H9 (cell line): ENCODE measurements at regions not wholly inside any gene's neighbourhood (a gene's known extent, or its start where the extent isn't known, plus 50 kb on each side); places are given as distances from the start of the nearest gene placed in this dataset.

Experiments used
- DNase-seq: peaks from one replicate; pipeline ENCODE4 v3.0.0-alpha.2; 2017
- H2AFZ ChIP-seq: one replicate; pipeline ENCODE4 v1.6.1; 2013; ENCODE audit warnings: mild to moderate bottlenecking, low read length, control low read depth, moderate library complexity
- H2AK5ac ChIP-seq: 2 replicates; pipeline ENCODE4 v1.6.1; 2013; ENCODE audit warnings: low read length, control low read depth, mixed read lengths; ENCODE audit not compliant: insufficient read length
- H2BK120ac ChIP-seq: one replicate; pipeline ENCODE4 v1.6.1; 2013; ENCODE audit warnings: low read depth, mild to moderate bottlenecking, low read length, control low read depth, inconsistent platforms; ENCODE audit not compliant: poor library complexity, severe bottlenecking
- H2BK12ac ChIP-seq: 2 replicates; pipeline ENCODE4 v1.6.1; 2013; ENCODE audit warnings: low read length, control low read depth, mixed read lengths, low read depth; ENCODE audit not compliant: insufficient read length
- H2BK15ac ChIP-seq: 2 replicates; pipeline ENCODE4 v1.6.1; 2013; ENCODE audit warnings: low read depth, low read length, control low read depth
- H2BK20ac ChIP-seq: one replicate; pipeline ENCODE4 v1.6.1; 2013; ENCODE audit warnings: low read depth, mild to moderate bottlenecking, low read length, control low read depth, inconsistent platforms; ENCODE audit not compliant: poor library complexity, severe bottlenecking
- H2BK5ac ChIP-seq: 2 replicates; pipeline ENCODE4 v1.6.1; 2013; ENCODE audit warnings: low read length, control low read depth, mixed read lengths; ENCODE audit not compliant: insufficient read length
- H3K14ac ChIP-seq: 2 replicates; pipeline ENCODE4 v1.6.1; 2013; ENCODE audit warnings: low read length, control low read depth; ENCODE audit not compliant: insufficient read depth
- H3K18ac ChIP-seq: 2 replicates; pipeline ENCODE4 v1.6.1; 2013; ENCODE audit warnings: low read depth, mild to moderate bottlenecking, mixed read lengths, low read length, control low read depth; ENCODE audit not compliant: insufficient read length
- H3K23ac ChIP-seq: 2 replicates; pipeline ENCODE4 v1.6.1; 2013; ENCODE audit warnings: low read length, control low read depth, mixed read lengths, low read depth; ENCODE audit not compliant: insufficient read length
- H3K23me2 ChIP-seq: 2 replicates; pipeline ENCODE4 v1.6.1; 2013; ENCODE audit warnings: low read depth, mild to moderate bottlenecking, mixed read lengths, low read length, control low read depth; ENCODE audit not compliant: insufficient read length, poor library complexity, severe bottlenecking
- H3K27ac ChIP-seq: 2 replicates; pipeline ENCODE4 v1.5.1; 2013; ENCODE audit warnings: low read length, control low read depth, mixed read lengths, low read depth; ENCODE audit not compliant: insufficient read length
- H3K27me3 ChIP-seq: 2 replicates; pipeline ENCODE4 v1.6.1; 2013; ENCODE audit warnings: low read length, control low read depth, inconsistent platforms; ENCODE audit not compliant: insufficient read depth
- H3K4ac ChIP-seq: 2 replicates; pipeline ENCODE4 v1.6.1; 2013; ENCODE audit warnings: low read depth, mild to moderate bottlenecking, control low read depth, inconsistent platforms, low read length, moderate library complexity
- H3K4me1 ChIP-seq: 2 replicates; pipeline ENCODE4 v1.6.1; 2013; ENCODE audit warnings: low read length, control low read depth, inconsistent platforms; ENCODE audit not compliant: insufficient read depth
- H3K4me2 ChIP-seq: 2 replicates; pipeline ENCODE4 v1.6.1; 2013; ENCODE audit warnings: low read length, control low read depth, mixed read lengths; ENCODE audit not compliant: insufficient read length, insufficient read depth
- H3K56ac ChIP-seq: 2 replicates; pipeline ENCODE4 v1.6.1; 2013; ENCODE audit warnings: low read depth, mild to moderate bottlenecking, mixed read lengths, low read length, control low read depth; ENCODE audit not compliant: insufficient read length
- H3K79me1 ChIP-seq: 2 replicates; pipeline ENCODE4 v1.6.1; 2013; ENCODE audit warnings: low read depth, mild to moderate bottlenecking, moderate library complexity, low read length, control low read depth, inconsistent platforms; ENCODE audit not compliant: insufficient read depth, poor library complexity, severe bottlenecking
- H3K79me2 ChIP-seq: 2 replicates; pipeline ENCODE4 v1.6.1; 2013; ENCODE audit warnings: low read length, control low read depth, inconsistent platforms; ENCODE audit not compliant: insufficient read depth
- H3K9ac ChIP-seq: 2 replicates; pipeline ENCODE4 v1.6.1; 2013; ENCODE audit warnings: low read length, control low read depth, mixed read lengths; ENCODE audit not compliant: insufficient read length; ENCODE audit errors: extremely low read depth
- H3K9me3 ChIP-seq: one replicate; pipeline ENCODE4 v1.6.1; 2013; ENCODE audit warnings: low read depth, low read length, inconsistent platforms; ENCODE audit not compliant: control insufficient read depth
- H3T11ph ChIP-seq: one replicate; pipeline ENCODE4 v1.6.1; 2013; ENCODE audit warnings: mild to moderate bottlenecking, low read length, control low read depth, inconsistent platforms
- H4K20me1 ChIP-seq: one replicate; pipeline ENCODE4 v1.6.1; 2013; ENCODE audit not compliant: control insufficient read depth, insufficient read length, insufficient read depth
- H4K5ac ChIP-seq: 2 replicates; pipeline ENCODE4 v1.6.1; 2013; ENCODE audit warnings: low read depth, mild to moderate bottlenecking, mixed read lengths, low read length, control low read depth; ENCODE audit not compliant: insufficient read length
- H4K8ac ChIP-seq: replicated peaks from 2 replicates; pipeline ENCODE4 v1.6.1; 2013; ENCODE audit warnings: low read length, control low read depth, mixed read lengths, low read depth; ENCODE audit not compliant: insufficient read length
- H4K91ac ChIP-seq: 2 replicates; pipeline ENCODE4 v1.6.1; 2013; ENCODE audit warnings: low read depth, mild to moderate bottlenecking, moderate library complexity, mixed read lengths, low read length, control low read depth; ENCODE audit not compliant: insufficient read length
- H3K27ac Mint-ChIP-seq, 3 experiments: 2 replicates in 2 of 3; 3 replicates in 1 of 3; pipeline ENCODE4 v1.8.0; 2020 to 2021; ENCODE audit warnings: mixed read lengths in 3 of 3, mild to moderate bottlenecking in 1 of 3, moderate library complexity in 1 of 3
- H3K27me3 Mint-ChIP-seq: 2 replicates; pipeline ENCODE4 v1.8.0; 2021; ENCODE audit warnings: low read depth, mild to moderate bottlenecking, moderate library complexity, mixed read lengths
- H3K36me3 Mint-ChIP-seq, 3 experiments: 2 replicates in 2 of 3; 3 replicates in 1 of 3; pipeline ENCODE4 v1.8.0; 2020 to 2021; ENCODE audit warnings: low read depth in 3 of 3, mixed read lengths in 3 of 3; ENCODE audit not compliant: insufficient read depth in 1 of 3
- H3K4me1 Mint-ChIP-seq, 2 experiments: 2 replicates each; pipeline ENCODE4 v1.8.0; 2020; ENCODE audit warnings: mixed read lengths in 2 of 2
- H3K4me3 Mint-ChIP-seq, 2 experiments: 2 replicates in 1 of 2; 3 replicates in 1 of 2; pipeline ENCODE4 v1.8.0; 2020 to 2021; ENCODE audit warnings: mild to moderate bottlenecking in 2 of 2, mixed read lengths in 2 of 2, moderate library complexity in 1 of 2
- H3K9me3 Mint-ChIP-seq, 2 experiments: 2 replicates in 1 of 2; 3 replicates in 1 of 2; pipeline ENCODE4 v1.8.0; 2020; ENCODE audit warnings: mild to moderate bottlenecking in 2 of 2, mixed read lengths in 2 of 2, moderate library complexity in 1 of 2
- WGBS: extraction: QIAGEN DNeasy Blood & Tissue Kit; methylation state at CpG from one replicate; pipeline ENCODE4 v1.1.7; 2013; ENCODE audit warnings: missing lambda C conversion rate, low lambda C conversion rate, mixed read lengths; ENCODE audit not compliant: insufficient read length; ENCODE audit errors: extremely low coverage; 5-methylcytosine and 5-hydroxymethylcytosine counted together
- TF ChIP-seq, protein P1 (sequence below): fragments of 200-600 bp; sonication (generic); conservative IDR thresholded peaks from 3 replicates; pipeline ENCODE4 v1.8.0; 2021; ENCODE audit warnings: antibody characterized with exemption, mild to moderate bottlenecking

DNA sequence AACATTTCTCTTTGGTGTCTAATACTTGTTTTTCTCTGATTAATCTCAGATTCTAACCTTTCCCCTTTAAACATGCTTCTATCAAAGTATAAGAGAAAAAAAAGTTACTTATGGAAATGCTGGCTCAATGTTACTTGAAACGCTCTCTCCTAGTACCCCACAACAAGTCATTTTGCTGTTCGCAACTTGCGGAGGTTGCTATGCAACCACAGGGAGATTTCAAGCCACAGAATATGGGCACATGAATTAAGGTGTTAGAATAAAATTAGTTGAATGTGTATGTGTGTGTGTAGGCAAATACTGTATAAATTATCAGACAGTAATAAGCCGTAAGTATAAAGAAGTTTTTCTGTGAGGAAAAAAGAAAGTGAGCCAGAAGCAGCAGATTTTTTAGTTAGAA lies 80.6 kb downstream of the CCDC59 start:
- TF ChIP-seq, protein P1, sequence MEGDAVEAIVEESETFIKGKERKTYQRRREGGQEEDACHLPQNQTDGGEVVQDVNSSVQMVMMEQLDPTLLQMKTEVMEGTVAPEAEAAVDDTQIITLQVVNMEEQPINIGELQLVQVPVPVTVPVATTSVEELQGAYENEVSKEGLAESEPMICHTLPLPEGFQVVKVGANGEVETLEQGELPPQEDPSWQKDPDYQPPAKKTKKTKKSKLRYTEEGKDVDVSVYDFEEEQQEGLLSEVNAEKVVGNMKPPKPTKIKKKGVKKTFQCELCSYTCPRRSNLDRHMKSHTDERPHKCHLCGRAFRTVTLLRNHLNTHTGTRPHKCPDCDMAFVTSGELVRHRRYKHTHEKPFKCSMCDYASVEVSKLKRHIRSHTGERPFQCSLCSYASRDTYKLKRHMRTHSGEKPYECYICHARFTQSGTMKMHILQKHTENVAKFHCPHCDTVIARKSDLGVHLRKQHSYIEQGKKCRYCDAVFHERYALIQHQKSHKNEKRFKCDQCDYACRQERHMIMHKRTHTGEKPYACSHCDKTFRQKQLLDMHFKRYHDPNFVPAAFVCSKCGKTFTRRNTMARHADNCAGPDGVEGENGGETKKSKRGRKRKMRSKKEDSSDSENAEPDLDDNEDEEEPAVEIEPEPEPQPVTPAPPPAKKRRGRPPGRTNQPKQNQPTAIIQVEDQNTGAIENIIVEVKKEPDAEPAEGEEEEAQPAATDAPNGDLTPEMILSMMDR: no peak
- Histone ChIP-seq H3K9me3 (no peaks in the 10 kb centered on the region), H3K9ac (no peak overlapping the region), H3K23ac (no peak overlapping the region), H2BK15ac (no peak overlapping the region), H3K56ac (no peak overlapping the region), H3T11ph (no peak overlapping the region), H3K27me3 (no peaks in the 10 kb centered on the region), H4K20me1 (no peaks in the 10 kb centered on the region), H4K91ac (no peak overlapping the region), H3K27ac (no peak overlapping the region), H3K4me1 (no peaks in the 10 kb centered on the region), H3K14ac (no peak overlapping the region), H2AK5ac (no peak overlapping the region), H3K23me2 (no peaks in the 10 kb centered on the region), H2BK120ac (no peak overlapping the region), H2BK20ac (no peak overlapping the region), H3K79me2 (no peaks in the 10 kb centered on the region), H4K5ac (no peak overlapping the region), H2AFZ (no peak overlapping the region), H3K18ac (no peak overlapping the region), H3K4ac (no peak overlapping the region), H3K4me2 (no peak overlapping the region), H2BK12ac (no peak overlapping the region), H2BK5ac (no peak overlapping the region), H3K79me1 (no peaks in the 10 kb centered on the region), H4K8ac (no peak overlapping the region)
- no peak for DNase-seq
- no peaks in the 10 kb centered on the region for H3K4me1 Mint-ChIP-seq
- H3K4me3 Mint-ChIP-seq: no peak overlapping the region
- H3K27me3 Mint-ChIP-seq: no peaks in the 10 kb centered on the region
- WGBS: no CpG with 5 or more reads among the region's 4 CpGs
- H3K9me3 Mint-ChIP-seq: peaks cover 17 to 18% of the 10 kb centered on the region in 2 experiments
- no peak overlapping the region for H3K27ac Mint-ChIP-seq
- peaks cover 6 to 15% (median 6%) of the 10 kb centered on the region in 3 experiments for H3K36me3 Mint-ChIP-seq
